ENCODE measurements at regions not wholly inside any gene's neighbourhood (a gene's known extent, or its start where the extent isn't known, plus 50 kb on each side); places are given as distances from the start of the nearest gene placed in this dataset.

- DNase-seq (ENCODE audit: low spot score): no peak
Observed at GRCh38 chr13:53703371-53704080, 674.9 kb downstream of the OLFM4 start.

- no peak for DNase-seq (ENCODE audit: low spot score)
Observed at GRCh38 chr13:53719281-53719680, 690.7 kb downstream of the OLFM4 start.

GRCh38 chr13:53732664-53733063 lies 704.1 kb downstream of the OLFM4 start:
- no peak for DNase-seq (ENCODE audit: low spot score)

- DNase-seq (ENCODE audit: low spot score): no peak
Observed at GRCh38 chr13:53743906-53744305, 715.3 kb downstream of the OLFM4 start.

- DNase-seq (ENCODE audit: low spot score): no peak
Observed at GRCh38 chr13:53747825-53748224, 719.2 kb downstream of the OLFM4 start.

GRCh38 chr13:53749306-53749705 lies 720.7 kb downstream of the OLFM4 start:
- no peak for DNase-seq (ENCODE audit: low spot score)

- no peak for DNase-seq (ENCODE audit: low spot score)
Observed at GRCh38 chr13:53759016-53759415, 730.4 kb downstream of the OLFM4 start.

GRCh38 chr13:53775807-53776206 lies 747.2 kb downstream of the OLFM4 start:
- DNase-seq (ENCODE audit: low spot score): no peak

- DNase-seq (ENCODE audit: low spot score): no peak
Observed at GRCh38 chr13:53778937-53779336, 750.3 kb downstream of the OLFM4 start.

GRCh38 chr13:53781941-53782340 lies 753.3 kb downstream of the OLFM4 start:
- DNase-seq (ENCODE audit: low spot score): no peak

GRCh38 chr13:53782488-53782961 lies 753.9 kb downstream of the OLFM4 start:
- DNase-seq (ENCODE audit: low spot score): peak; percentile 54

- no peak for DNase-seq (ENCODE audit: low spot score)
Observed at GRCh38 chr13:53783471-53783870, 754.9 kb downstream of the OLFM4 start.

- DNase-seq (ENCODE audit: low spot score): no peak
Observed at GRCh38 chr13:53788286-53788685, 759.7 kb downstream of the OLFM4 start.

- DNase-seq (ENCODE audit: low spot score): no peak
Observed at GRCh38 chr13:53800011-53800410, 771.4 kb downstream of the OLFM4 start.

- DNase-seq (ENCODE audit: low spot score): no peak
Observed at GRCh38 chr13:53807251-53807834, 778.7 kb downstream of the OLFM4 start.

GRCh38 chr13:53821632-53822031 lies 793.0 kb downstream of the OLFM4 start:
- no peak for DNase-seq (ENCODE audit: low spot score)

GRCh38 chr13:53822136-53822535 lies 793.5 kb downstream of the OLFM4 start:
- no peak for DNase-seq (ENCODE audit: low spot score)

GRCh38 chr13:53839461-53839860 lies 810.8 kb downstream of the OLFM4 start:
- no peak for DNase-seq (ENCODE audit: low spot score)

GRCh38 chr13:53844473-53845146 lies 816.0 kb downstream of the OLFM4 start:
- no peak for DNase-seq (ENCODE audit: low spot score)

- DNase-seq (ENCODE audit: low spot score): no peak
Observed at GRCh38 chr13:53847502-53847901, 818.9 kb downstream of the OLFM4 start.

- DNase-seq (ENCODE audit: low spot score): no peak
Observed at GRCh38 chr13:53848366-53848961, 819.9 kb downstream of the OLFM4 start.

GRCh38 chr13:53854321-53854720 lies 825.7 kb downstream of the OLFM4 start:
- DNase-seq (ENCODE audit: low spot score): no peak

Measured in kidney tubule cell (primary cell).